HEK293T (cell line): ENCODE measurements at regions not wholly inside any gene's neighbourhood (a gene's known extent, or its start where the extent isn't known, plus 50 kb on each side); places are given as distances from the start of the nearest gene placed in this dataset.

Source experiments
- CTCF ChIA-PET: fragments of 350-600 bp; formaldehyde crosslinking; extraction: SDS; loops from one replicate; lab custom pipeline; 2021; ENCODE audit warnings: antibody characterized with exemption, inconsistent platforms; lab: Yijun Ruan, JAX
- POLR2A ChIA-PET: fragments of 350-600 bp; formaldehyde crosslinking; extraction: SDS; loops from one replicate; lab custom pipeline; 2020; ENCODE audit warnings: antibody characterized with exemption, inconsistent platforms; lab: Yijun Ruan, JAX
- DNase-seq: peaks from one replicate; pipeline ENCODE4 v3.0.0; 2012; ENCODE audit warnings: mixed read lengths; ENCODE audit errors: extremely low spot score
- ARNT ChIP-seq: fragments of 450-650 bp; IDR thresholded peaks from 2 replicates; pipeline ENCODE4 v1.6.1; 2017; ENCODE audit warnings: mild to moderate bottlenecking
- BHLHE40 ChIP-seq: fragments of 450-650 bp; IDR thresholded peaks from 2 replicates; pipeline ENCODE4 v1.6.1; 2016; ENCODE audit warnings: mild to moderate bottlenecking, moderate library complexity, borderline replicate concordance
- CTBP1 ChIP-seq: fragments of 450-650 bp; IDR thresholded peaks from 2 replicates; pipeline ENCODE4 v1.6.1; 2016; ENCODE audit warnings: borderline replicate concordance
- ELF4 ChIP-seq: fragments of 450-650 bp; IDR thresholded peaks from 2 replicates; pipeline ENCODE4 v1.6.1; 2017; ENCODE audit warnings: antibody characterized with exemption
- FOXA1 ChIP-seq: fragments of 450-650 bp; IDR thresholded peaks from 2 replicates; pipeline ENCODE4 v1.6.1; 2016; ENCODE audit warnings: mild to moderate bottlenecking
- FOXK2 ChIP-seq: fragments of 450-650 bp; IDR thresholded peaks from 2 replicates; pipeline ENCODE4 v1.6.1; 2016; ENCODE audit warnings: mild to moderate bottlenecking
- FOXM1 ChIP-seq: fragments of 450-650 bp; IDR thresholded peaks from 2 replicates; pipeline ENCODE4 v1.6.1; 2017; ENCODE audit warnings: mild to moderate bottlenecking, borderline replicate concordance
- HDGF ChIP-seq: fragments of 450-650 bp; IDR thresholded peaks from 2 replicates; pipeline ENCODE4 v1.6.1; 2017; ENCODE audit warnings: antibody characterized with exemption, borderline replicate concordance
- L3MBTL2 ChIP-seq: fragments of 450-650 bp; conservative IDR thresholded peaks from 2 replicates; pipeline ENCODE4 v1.6.1; 2016; ENCODE audit warnings: mild to moderate bottlenecking
- LEF1 ChIP-seq: fragments of 450-650 bp; IDR thresholded peaks from 2 replicates; pipeline ENCODE4 v1.6.1; 2017; ENCODE audit warnings: mild to moderate bottlenecking, borderline replicate concordance
- NFRKB ChIP-seq: fragments of 450-650 bp; IDR thresholded peaks from 2 replicates; pipeline ENCODE4 v1.6.1; 2016; ENCODE audit warnings: mild to moderate bottlenecking, moderate library complexity
- SP1 ChIP-seq: fragments of 450-650 bp; IDR thresholded peaks from 2 replicates; pipeline ENCODE4 v1.6.1; 2017
- SUZ12 ChIP-seq: fragments of 450-650 bp; IDR thresholded peaks from 2 replicates; pipeline ENCODE4 v1.6.1; 2016; ENCODE audit warnings: mild to moderate bottlenecking
- TARDBP ChIP-seq: fragments of 450-650 bp; IDR thresholded peaks from 2 replicates; pipeline ENCODE4 v1.6.1; 2016
- ZNF384 ChIP-seq: fragments of 450-650 bp; IDR thresholded peaks from 2 replicates; pipeline ENCODE4 v1.6.1; 2016
- TF ChIP-seq, protein P1 (sequence below): fragments of 450-650 bp; IDR thresholded peaks from 2 replicates; pipeline ENCODE4 v1.6.1; 2016

DNA sequence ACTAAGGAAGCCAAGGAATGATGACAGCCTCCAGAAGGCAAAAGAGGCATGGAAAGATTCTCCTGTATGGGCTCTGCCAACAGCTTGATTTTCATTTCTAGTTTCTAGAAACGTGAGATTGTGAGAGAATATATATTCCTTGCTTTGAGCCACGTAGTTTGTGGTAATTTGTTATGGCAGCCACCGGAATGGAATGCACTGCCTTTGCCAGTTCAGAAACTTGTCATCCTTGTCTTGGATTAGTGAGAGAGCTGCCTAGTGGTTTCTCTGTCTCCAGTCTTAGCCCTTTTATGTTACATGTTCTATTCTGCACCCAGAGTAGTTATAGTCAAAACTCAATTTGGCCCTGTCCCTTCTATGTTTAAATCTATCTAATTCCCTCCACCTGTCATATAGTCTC lies 216.0 kb upstream of the PTGFR start:
- CTCF ChIA-PET: no interaction called here
- TF ChIP-seq BHLHE40 (no peak), LEF1 (no peak), TARDBP (no peak), FOXM1 (no peak), SP1 (no peak), CTBP1 (no peak), FOXA1 (no peak), NFRKB (no peak), SUZ12 (no peak), HDGF (no peak), ARNT (no peak), FOXK2 (no peak), L3MBTL2 (no peak)
- TF ChIP-seq, protein P1, sequence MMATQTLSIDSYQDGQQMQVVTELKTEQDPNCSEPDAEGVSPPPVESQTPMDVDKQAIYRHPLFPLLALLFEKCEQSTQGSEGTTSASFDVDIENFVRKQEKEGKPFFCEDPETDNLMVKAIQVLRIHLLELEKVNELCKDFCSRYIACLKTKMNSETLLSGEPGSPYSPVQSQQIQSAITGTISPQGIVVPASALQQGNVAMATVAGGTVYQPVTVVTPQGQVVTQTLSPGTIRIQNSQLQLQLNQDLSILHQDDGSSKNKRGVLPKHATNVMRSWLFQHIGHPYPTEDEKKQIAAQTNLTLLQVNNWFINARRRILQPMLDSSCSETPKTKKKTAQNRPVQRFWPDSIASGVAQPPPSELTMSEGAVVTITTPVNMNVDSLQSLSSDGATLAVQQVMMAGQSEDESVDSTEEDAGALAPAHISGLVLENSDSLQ: no peak
- POLR2A ChIA-PET: no interaction called here
- DNase-seq: no peak

DNA sequence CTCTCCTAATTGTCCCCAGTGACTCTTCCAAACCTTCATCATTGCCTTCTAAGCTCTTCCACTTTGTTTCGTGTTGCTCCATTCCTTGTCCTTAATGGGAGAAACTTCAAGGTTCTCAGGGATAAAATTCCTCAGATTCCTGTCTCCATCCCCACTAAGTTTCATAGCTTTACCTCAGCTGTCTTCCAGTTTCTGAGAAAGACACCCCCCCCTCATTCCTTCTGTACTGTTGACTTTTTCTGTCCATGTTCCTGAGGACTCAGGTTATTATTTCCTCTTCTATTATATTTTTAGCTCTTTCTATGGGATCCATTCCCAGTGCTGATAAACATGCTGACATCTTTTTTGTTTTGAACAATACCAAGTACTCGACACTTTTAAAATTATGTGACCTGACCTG lies 215.3 kb upstream of the PTGFR start:
- POLR2A ChIA-PET: no interaction called here
- TF ChIP-seq SP1 (no peak), L3MBTL2 (no peak), HDGF (no peak), SUZ12 (no peak), ARNT (no peak), FOXA1 (no peak), ZNF384 (no peak), ELF4 (no peak), FOXK2 (no peak), BHLHE40 (no peak), LEF1 (no peak)
- TF ChIP-seq, protein P1: no peak
- DNase-seq: no peak
- CTCF ChIA-PET: no interaction called here

DNA sequence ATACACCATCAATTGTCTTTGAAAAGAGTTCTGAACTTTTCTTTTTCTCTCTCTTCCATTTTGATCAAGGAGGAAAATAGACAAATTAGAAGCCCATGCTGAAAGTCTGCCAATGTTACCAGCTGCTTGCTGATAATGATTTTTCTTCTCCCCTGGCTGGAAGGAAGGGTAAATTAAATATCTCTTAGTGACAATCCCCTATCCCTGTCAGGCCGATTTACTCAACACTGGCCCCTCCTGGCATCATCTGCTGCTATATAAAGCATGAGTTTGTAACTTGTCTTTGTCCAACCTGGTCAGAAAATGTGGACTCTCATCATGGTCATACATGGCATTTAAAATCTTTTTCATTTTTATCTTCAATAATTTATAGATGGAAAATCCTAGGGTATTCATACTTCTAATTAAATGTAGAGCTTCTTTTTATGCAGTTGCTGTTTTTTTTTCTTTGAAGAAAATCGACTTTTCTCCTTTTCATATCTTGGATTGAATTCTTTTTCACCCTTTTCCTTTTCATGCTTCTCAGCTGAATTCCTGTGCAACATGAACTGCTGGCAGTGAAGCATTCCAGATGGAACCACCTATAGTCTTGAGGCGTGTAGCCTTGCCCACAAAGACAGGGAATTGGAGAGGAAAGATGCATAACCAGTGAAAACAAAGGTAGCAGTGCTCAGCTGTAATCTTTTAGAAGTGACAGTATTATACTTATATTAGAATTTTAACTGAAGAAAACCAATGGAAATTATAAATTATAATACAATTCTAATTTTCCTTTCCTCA lies 214.7 kb upstream of the PTGFR start:
- TF ChIP-seq ELF4 (no peak), FOXA1 (no peak), SP1 (no peak)
- DNase-seq: no peak
- ChIA-PET POLR2A (no interaction called here), CTCF (no interaction called here)

GRCh38 chr1:78277253-78277652 lies 213.5 kb upstream of the PTGFR start:
- TF ChIP-seq CTBP1: no peak
- TF ChIP-seq TARDBP: no peak
- TF ChIP-seq L3MBTL2: no peak
- no peak for TF ChIP-seq ARNT
- no peak for TF ChIP-seq NFRKB
- TF ChIP-seq LEF1: no peak
- no peak for TF ChIP-seq ELF4
- no peak for TF ChIP-seq FOXK2
- TF ChIP-seq BHLHE40: no peak
- TF ChIP-seq SUZ12: no peak
- POLR2A ChIA-PET: no interaction called here
- CTCF ChIA-PET: no interaction called here
- DNase-seq: no peak

GRCh38 chr1:78279051-78279450 lies 211.7 kb upstream of the PTGFR start:
- no peak for DNase-seq
- POLR2A ChIA-PET: no interaction called here
- CTCF ChIA-PET: interaction anchor here (0.7 kb wide), 1 partner anchor 76 kb away, joined by 7 read pairs; no protein-coding TSS in a partner anchor
- TF ChIP-seq FOXM1: no peak

DNA sequence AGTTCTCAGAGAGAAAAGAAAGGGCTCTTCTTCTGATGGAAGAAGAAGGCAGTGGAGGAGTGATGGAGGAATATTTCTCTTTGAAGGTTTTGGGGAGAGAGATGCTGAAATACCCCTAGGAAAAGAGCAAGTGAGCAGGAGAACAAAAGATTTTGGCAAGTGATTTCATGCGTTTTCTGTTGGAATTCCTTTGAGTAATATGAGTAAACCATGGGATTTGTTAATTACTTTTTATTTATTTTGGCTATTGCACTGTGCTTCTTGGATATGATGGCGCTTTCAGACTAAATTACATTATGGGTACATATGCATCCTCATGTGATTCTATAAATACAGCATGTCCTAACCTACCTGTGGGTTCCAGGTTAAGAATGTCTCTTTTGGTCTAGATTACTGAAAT lies 210.1 kb upstream of the PTGFR start:
- ChIA-PET CTCF (no interaction called here), POLR2A (no interaction called here)
- no peak for DNase-seq
- no peak for TF ChIP-seq CTBP1
- TF ChIP-seq NFRKB: no peak
- no peak for TF ChIP-seq FOXM1
- TF ChIP-seq, protein P1: no peak
- no peak for TF ChIP-seq TARDBP
- TF ChIP-seq ARNT: no peak
- TF ChIP-seq FOXA1: no peak
- TF ChIP-seq LEF1: no peak
- no peak for TF ChIP-seq SP1
- no peak for TF ChIP-seq SUZ12

GRCh38 chr1:78281580-78281979 lies 209.2 kb upstream of the PTGFR start:
- DNase-seq: no peak
- POLR2A ChIA-PET: no interaction called here
- CTCF ChIA-PET: no interaction called here
- TF ChIP-seq SUZ12: no peak
- TF ChIP-seq, protein P1: no peak
